SK-N-SH (cell line): ENCODE measurements at regions not wholly inside any gene's neighbourhood (a gene's known extent, or its start where the extent isn't known, plus 50 kb on each side); places are given as distances from the start of the nearest gene placed in this dataset.

Source experiments
- CTCF ChIA-PET: fragments of 300-600, 350-600 bp; formaldehyde crosslinking; extraction: SDS; loops from one replicate; lab custom pipeline; 2021; lab: Yijun Ruan, JAX
- POLR2A ChIA-PET: fragments of 350-600 bp; sonication (Branson Sonifier 250); formaldehyde crosslinking; extraction: SDS; loops from one replicate; lab custom pipeline; 2020; ENCODE audit warnings: antibody characterized with exemption, inconsistent platforms; lab: Yijun Ruan, JAX
- DNase-seq: peaks from one replicate; pipeline ENCODE4 v3.0.0; 2012
- H2AFZ ChIP-seq: fragments of 200-600 bp; sonication (generic); 2 replicates; pipeline ENCODE4 v1.8.1; 2016; ENCODE audit warnings: antibody characterized with exemption, mild to moderate bottlenecking, low read depth
- H3F3A ChIP-seq: fragments of 200-600 bp; sonication (generic); replicated peaks from 2 replicates; pipeline ENCODE3; 2016; ENCODE audit warnings: antibody characterized with exemption, mild to moderate bottlenecking; ENCODE audit not compliant: insufficient read depth
- H3K27ac ChIP-seq, 2 experiments: fragments of 200-500 bp in 1 of 2; fragments of 200-600 bp in 1 of 2; sonication (Bioruptor generic) in 1 of 2; sonication (generic), shearing (Covaris generic) in 1 of 2; 2 replicates each; pipeline versions ENCODE4 v1.5.1 to v1.6.1; 2014 to 2016; ENCODE audit warnings: low read depth in 2 of 2, inconsistent platforms in 1 of 2, low read length in 1 of 2, mild to moderate bottlenecking in 1 of 2, mixed read lengths in 1 of 2
- H3K27me3 ChIP-seq: fragments of 200-600 bp; sonication (generic), shearing (Covaris generic); 2 replicates; pipeline ENCODE4 v1.6.1; 2016; ENCODE audit warnings: mixed run types; ENCODE audit not compliant: insufficient read depth
- H3K36me3 ChIP-seq, 2 experiments: fragments of 200-500 bp in 1 of 2; fragments of 200-600 bp in 1 of 2; sonication (Bioruptor generic) in 1 of 2; sonication (generic) in 1 of 2; replicated peaks in 1 of 2; 2 replicates each; pipeline versions ENCODE3 to v1.5.1; 2014 to 2016; ENCODE audit warnings: low read length in 1 of 2, mild to moderate bottlenecking in 1 of 2; ENCODE audit not compliant: insufficient read depth in 2 of 2, control insufficient read depth in 1 of 2
- H3K4me1 ChIP-seq, 2 experiments: fragments of 200-500 bp in 1 of 2; fragments of 200-600 bp in 1 of 2; sonication (Bioruptor generic) in 1 of 2; sonication (generic), shearing (Covaris generic) in 1 of 2; 2 replicates each; pipeline versions ENCODE4 v1.5.1 to v1.6.1; 2014 to 2016; ENCODE audit warnings: low read depth in 1 of 2, low read length in 1 of 2, mixed run types in 1 of 2; ENCODE audit not compliant: insufficient read depth in 2 of 2, control insufficient read depth in 1 of 2
- H3K4me2 ChIP-seq: fragments of 200-600 bp; sonication (generic), shearing (Covaris generic); 2 replicates; pipeline ENCODE4 v1.6.1; 2017; ENCODE audit warnings: mixed run types
- H3K4me3 ChIP-seq, 2 experiments: fragments of 200-500 bp in 1 of 2; fragments of 200-600 bp in 1 of 2; sonication (Bioruptor generic) in 1 of 2; sonication (generic), shearing (Covaris generic) in 1 of 2; 2 replicates each; pipeline versions ENCODE4 v1.5.1 to v1.8.1; 2014 to 2016; ENCODE audit warnings: low read depth in 2 of 2, inconsistent platforms in 1 of 2, low read length in 1 of 2, mild to moderate bottlenecking in 1 of 2, mixed read lengths in 1 of 2, moderate library complexity in 1 of 2
- H3K79me2 ChIP-seq: fragments of 200-600 bp; sonication (generic); 2 replicates; pipeline ENCODE4 v1.8.1; 2017; ENCODE audit warnings: mild to moderate bottlenecking; ENCODE audit not compliant: insufficient read depth
- H3K9ac ChIP-seq: fragments of 200-600 bp; sonication (generic); 2 replicates; pipeline ENCODE4 v1.6.1; 2017; ENCODE audit warnings: mixed run types
- H3K9me2 ChIP-seq: fragments of 200-600 bp; sonication (generic); 2 replicates; pipeline ENCODE4 v1.6.1; 2017; ENCODE audit warnings: mixed run types
- H3K9me3 ChIP-seq: fragments of 200-600 bp; sonication (generic); 2 replicates; pipeline ENCODE4 v1.6.1; 2017; ENCODE audit warnings: mixed run types, mild to moderate bottlenecking, moderate library complexity
- H4K20me1 ChIP-seq: fragments of 200-600 bp; sonication (generic); 2 replicates; pipeline ENCODE4 v1.6.1; 2017; ENCODE audit warnings: mild to moderate bottlenecking, mixed run types; ENCODE audit not compliant: insufficient read depth
- FOXJ3 ChIP-seq: sonication (generic); formaldehyde crosslinking; IDR thresholded peaks from 2 replicates; pipeline ENCODE4 v1.5.1; 2020; ENCODE audit warnings: mild to moderate bottlenecking, missing genetic modification reagents
- GABPA ChIP-seq: IDR thresholded peaks from 2 replicates; pipeline ENCODE4 v1.4.0; 2012; ENCODE audit warnings: low read depth, mild to moderate bottlenecking
- GATA2 ChIP-seq: sonication (generic); formaldehyde crosslinking; IDR thresholded peaks from 2 replicates; pipeline ENCODE4 v1.5.0; 2020; ENCODE audit warnings: mild to moderate bottlenecking, missing genetic modification reagents
- MAX ChIP-seq: IDR thresholded peaks from 2 replicates; pipeline ENCODE4 v1.4.0; 2012; ENCODE audit warnings: low read depth
- MEF2A ChIP-seq: IDR thresholded peaks from 2 replicates; pipeline ENCODE4 v1.4.0; 2012; ENCODE audit warnings: low read depth, borderline replicate concordance
- MXI1 ChIP-seq: IDR thresholded peaks from 2 replicates; pipeline ENCODE4 v1.6.1; 2012; ENCODE audit warnings: mild to moderate bottlenecking, low read depth, low read length, improper control_type of control experiment
- POLR2AphosphoS5 ChIP-seq: IDR thresholded peaks from 2 replicates; pipeline ENCODE4 v1.6.1; 2012; ENCODE audit warnings: low read depth, low read length
- RAD21 ChIP-seq: IDR thresholded peaks from 2 replicates; pipeline ENCODE4 v1.6.1; 2012; ENCODE audit warnings: mild to moderate bottlenecking, low read length
- SIN3A ChIP-seq: IDR thresholded peaks from 2 replicates; pipeline ENCODE4 v1.6.1; 2012; ENCODE audit warnings: low read depth, mild to moderate bottlenecking, low read length, moderate library complexity, borderline replicate concordance
- TEAD4 ChIP-seq: IDR thresholded peaks from 2 replicates; pipeline ENCODE4 v1.4.0; 2012; ENCODE audit warnings: mild to moderate bottlenecking, borderline replicate concordance; ENCODE audit not compliant: insufficient read depth
- USF1 ChIP-seq: IDR thresholded peaks from 2 replicates; pipeline ENCODE4 v1.4.0; 2012; ENCODE audit warnings: low read depth, borderline replicate concordance
- USF2 ChIP-seq: fragments of 150-350 bp; IDR thresholded peaks from 2 replicates; pipeline ENCODE4 v1.6.1; 2017; ENCODE audit warnings: antibody characterized with exemption, low read length, low read depth, borderline replicate concordance
- WGBS: methylation state at CpG from one replicate; pipeline ENCODE4 v1.1.6; 2017; ENCODE audit warnings: low lambda C conversion rate; 5-methylcytosine and 5-hydroxymethylcytosine counted together
- TF ChIP-seq, protein P1 (sequence below): IDR thresholded peaks from 2 replicates; pipeline ENCODE4 v1.4.0; 2012; ENCODE audit warnings: low read depth, borderline replicate concordance
- TF ChIP-seq, protein P2 (sequence below): IDR thresholded peaks from 2 replicates; pipeline ENCODE4; 2012

GRCh38 chr10:131736321-131736980 lies 164.4 kb upstream of the PPP2R2D start:
- H4K20me1 ChIP-seq, result no peaks in the 10 kb centered on the region
- H3K4me3 ChIP-seq, result no peak overlapping the region
- TF ChIP-seq, protein P1, sequence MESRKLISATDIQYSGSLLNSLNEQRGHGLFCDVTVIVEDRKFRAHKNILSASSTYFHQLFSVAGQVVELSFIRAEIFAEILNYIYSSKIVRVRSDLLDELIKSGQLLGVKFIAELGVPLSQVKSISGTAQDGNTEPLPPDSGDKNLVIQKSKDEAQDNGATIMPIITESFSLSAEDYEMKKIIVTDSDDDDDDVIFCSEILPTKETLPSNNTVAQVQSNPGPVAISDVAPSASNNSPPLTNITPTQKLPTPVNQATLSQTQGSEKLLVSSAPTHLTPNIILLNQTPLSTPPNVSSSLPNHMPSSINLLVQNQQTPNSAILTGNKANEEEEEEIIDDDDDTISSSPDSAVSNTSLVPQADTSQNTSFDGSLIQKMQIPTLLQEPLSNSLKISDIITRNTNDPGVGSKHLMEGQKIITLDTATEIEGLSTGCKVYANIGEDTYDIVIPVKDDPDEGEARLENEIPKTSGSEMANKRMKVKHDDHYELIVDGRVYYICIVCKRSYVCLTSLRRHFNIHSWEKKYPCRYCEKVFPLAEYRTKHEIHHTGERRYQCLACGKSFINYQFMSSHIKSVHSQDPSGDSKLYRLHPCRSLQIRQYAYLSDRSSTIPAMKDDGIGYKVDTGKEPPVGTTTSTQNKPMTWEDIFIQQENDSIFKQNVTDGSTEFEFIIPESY, result no peak
- TF ChIP-seq MXI1, result no peak
- no peak for TF ChIP-seq RAD21
- TF ChIP-seq USF1, result no peak
- no peak for TF ChIP-seq USF2
- no peak for TF ChIP-seq FOXJ3
- no peak for TF ChIP-seq MAX
- TF ChIP-seq, protein P2, sequence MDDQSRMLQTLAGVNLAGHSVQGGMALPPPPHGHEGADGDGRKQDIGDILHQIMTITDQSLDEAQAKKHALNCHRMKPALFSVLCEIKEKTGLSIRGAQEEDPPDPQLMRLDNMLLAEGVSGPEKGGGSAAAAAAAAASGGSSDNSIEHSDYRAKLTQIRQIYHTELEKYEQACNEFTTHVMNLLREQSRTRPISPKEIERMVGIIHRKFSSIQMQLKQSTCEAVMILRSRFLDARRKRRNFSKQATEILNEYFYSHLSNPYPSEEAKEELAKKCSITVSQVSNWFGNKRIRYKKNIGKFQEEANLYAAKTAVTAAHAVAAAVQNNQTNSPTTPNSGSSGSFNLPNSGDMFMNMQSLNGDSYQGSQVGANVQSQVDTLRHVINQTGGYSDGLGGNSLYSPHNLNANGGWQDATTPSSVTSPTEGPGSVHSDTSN, result no peak
- TF ChIP-seq SIN3A, result no peak
- TF ChIP-seq GABPA, result no peak
- no peak for TF ChIP-seq GATA2 (CRISPR knock-in tag)
- no peak for TF ChIP-seq POLR2AphosphoS5
- no peak for TF ChIP-seq TEAD4
- TF ChIP-seq MEF2A, result no peak
- TF ChIP-seq, all 33 proteins: peak for 0
- no peak overlapping the region for H2AFZ ChIP-seq
- no peaks in the 10 kb centered on the region for H3F3A ChIP-seq
- H3K4me1 ChIP-seq, result no peaks in the 10 kb centered on the region
- H3K27me3 ChIP-seq, result no peaks in the 10 kb centered on the region
- H3K79me2 ChIP-seq, result no peaks in the 10 kb centered on the region
- peak; percentile 12 for DNase-seq
- H3K36me3 ChIP-seq, result no peaks in the 10 kb centered on the region
- H3K9ac ChIP-seq, result no peak overlapping the region
- POLR2A ChIA-PET, result no interaction called here
- no peak overlapping the region for H3K27ac ChIP-seq
- H3K9me3 ChIP-seq, result no peaks in the 10 kb centered on the region
- H3K9me2 ChIP-seq, result no peaks in the 10 kb centered on the region
- 41% methylated on average over 7 of the region's 12 CpGs for WGBS
- H3K4me2 ChIP-seq, result no peak overlapping the region
- CTCF ChIA-PET, result interaction anchor here (1.4 kb wide), 1 partner anchor 12 kb away, joined by 5 read pairs; no protein-coding TSS in a partner anchor
